ENCODE measurements at regions not wholly inside any gene's neighbourhood (a gene's known extent, or its start where the extent isn't known, plus 50 kb on each side); places are given as distances from the start of the nearest gene placed in this dataset.

DNA sequence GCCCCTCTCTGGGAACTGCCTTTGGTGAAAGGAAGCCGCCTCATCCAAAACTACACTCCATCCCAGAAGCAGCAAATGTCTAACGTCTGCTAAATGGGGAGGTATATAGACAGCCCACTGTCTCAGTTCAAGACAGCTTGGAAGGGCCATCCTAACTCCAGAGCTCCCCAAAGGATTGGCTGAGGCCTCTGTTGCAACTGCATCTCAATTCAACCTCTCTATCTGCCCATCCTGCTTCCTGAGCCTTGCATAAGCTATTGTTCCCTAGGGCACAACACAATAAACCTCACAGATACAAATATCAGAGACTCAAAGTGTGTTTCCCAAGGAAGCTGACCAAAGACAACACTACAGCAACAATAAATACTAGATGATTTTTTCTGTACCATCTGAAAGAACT is 495.2 kb upstream of the SOX5 start:
- TF ChIP-seq CTCF (IDR thresholded peaks at IDR 0.05; ENCODE audit: insufficient read depth, low read length, poor library complexity, severe bottlenecking) (no peak), EZH2phosphoT487 (conservative IDR thresholded peaks at IDR 0.05; ENCODE audit: low read length) (no peak)
